H9 (cell line): ENCODE measurements at regions not wholly inside any gene's neighbourhood (a gene's known extent, or its start where the extent isn't known, plus 50 kb on each side); places are given as distances from the start of the nearest gene placed in this dataset.
"Not testable (repeated sequence)": the region's sequence is repeated elsewhere in the genome, so short reads cannot be mapped to it uniquely, and the experiment has no call there.

Experiments
- DNase-seq: peaks from one replicate; pipeline ENCODE4 v3.0.0-alpha.2; 2017
- H2AFZ ChIP-seq: one replicate; pipeline ENCODE4 v1.6.1; 2013; ENCODE audit warnings: mild to moderate bottlenecking, low read length, control low read depth, moderate library complexity
- H2AK5ac ChIP-seq: 2 replicates; pipeline ENCODE4 v1.6.1; 2013; ENCODE audit warnings: low read length, control low read depth, mixed read lengths; ENCODE audit not compliant: insufficient read length
- H2BK120ac ChIP-seq: one replicate; pipeline ENCODE4 v1.6.1; 2013; ENCODE audit warnings: low read depth, mild to moderate bottlenecking, low read length, control low read depth, inconsistent platforms; ENCODE audit not compliant: poor library complexity, severe bottlenecking
- H2BK12ac ChIP-seq: 2 replicates; pipeline ENCODE4 v1.6.1; 2013; ENCODE audit warnings: low read length, control low read depth, mixed read lengths, low read depth; ENCODE audit not compliant: insufficient read length
- H2BK15ac ChIP-seq: 2 replicates; pipeline ENCODE4 v1.6.1; 2013; ENCODE audit warnings: low read depth, low read length, control low read depth
- H2BK20ac ChIP-seq: one replicate; pipeline ENCODE4 v1.6.1; 2013; ENCODE audit warnings: low read depth, mild to moderate bottlenecking, low read length, control low read depth, inconsistent platforms; ENCODE audit not compliant: poor library complexity, severe bottlenecking
- H2BK5ac ChIP-seq: 2 replicates; pipeline ENCODE4 v1.6.1; 2013; ENCODE audit warnings: low read length, control low read depth, mixed read lengths; ENCODE audit not compliant: insufficient read length
- H3K14ac ChIP-seq: 2 replicates; pipeline ENCODE4 v1.6.1; 2013; ENCODE audit warnings: low read length, control low read depth; ENCODE audit not compliant: insufficient read depth
- H3K18ac ChIP-seq: 2 replicates; pipeline ENCODE4 v1.6.1; 2013; ENCODE audit warnings: low read depth, mild to moderate bottlenecking, mixed read lengths, low read length, control low read depth; ENCODE audit not compliant: insufficient read length
- H3K23ac ChIP-seq: 2 replicates; pipeline ENCODE4 v1.6.1; 2013; ENCODE audit warnings: low read length, control low read depth, mixed read lengths, low read depth; ENCODE audit not compliant: insufficient read length
- H3K23me2 ChIP-seq: 2 replicates; pipeline ENCODE4 v1.6.1; 2013; ENCODE audit warnings: low read depth, mild to moderate bottlenecking, mixed read lengths, low read length, control low read depth; ENCODE audit not compliant: insufficient read length, poor library complexity, severe bottlenecking
- H3K27ac ChIP-seq: 2 replicates; pipeline ENCODE4 v1.5.1; 2013; ENCODE audit warnings: low read length, control low read depth, mixed read lengths, low read depth; ENCODE audit not compliant: insufficient read length
- H3K27me3 ChIP-seq: 2 replicates; pipeline ENCODE4 v1.6.1; 2013; ENCODE audit warnings: low read length, control low read depth, inconsistent platforms; ENCODE audit not compliant: insufficient read depth
- H3K4ac ChIP-seq: 2 replicates; pipeline ENCODE4 v1.6.1; 2013; ENCODE audit warnings: low read depth, mild to moderate bottlenecking, control low read depth, inconsistent platforms, low read length, moderate library complexity
- H3K4me1 ChIP-seq: 2 replicates; pipeline ENCODE4 v1.6.1; 2013; ENCODE audit warnings: low read length, control low read depth, inconsistent platforms; ENCODE audit not compliant: insufficient read depth
- H3K4me2 ChIP-seq: 2 replicates; pipeline ENCODE4 v1.6.1; 2013; ENCODE audit warnings: low read length, control low read depth, mixed read lengths; ENCODE audit not compliant: insufficient read length, insufficient read depth
- H3K56ac ChIP-seq: 2 replicates; pipeline ENCODE4 v1.6.1; 2013; ENCODE audit warnings: low read depth, mild to moderate bottlenecking, mixed read lengths, low read length, control low read depth; ENCODE audit not compliant: insufficient read length
- H3K79me1 ChIP-seq: 2 replicates; pipeline ENCODE4 v1.6.1; 2013; ENCODE audit warnings: low read depth, mild to moderate bottlenecking, moderate library complexity, low read length, control low read depth, inconsistent platforms; ENCODE audit not compliant: insufficient read depth, poor library complexity, severe bottlenecking
- H3K79me2 ChIP-seq: 2 replicates; pipeline ENCODE4 v1.6.1; 2013; ENCODE audit warnings: low read length, control low read depth, inconsistent platforms; ENCODE audit not compliant: insufficient read depth
- H3K9ac ChIP-seq: 2 replicates; pipeline ENCODE4 v1.6.1; 2013; ENCODE audit warnings: low read length, control low read depth, mixed read lengths; ENCODE audit not compliant: insufficient read length; ENCODE audit errors: extremely low read depth
- H3K9me3 ChIP-seq: one replicate; pipeline ENCODE4 v1.6.1; 2013; ENCODE audit warnings: low read depth, low read length, inconsistent platforms; ENCODE audit not compliant: control insufficient read depth
- H3T11ph ChIP-seq: one replicate; pipeline ENCODE4 v1.6.1; 2013; ENCODE audit warnings: mild to moderate bottlenecking, low read length, control low read depth, inconsistent platforms
- H4K20me1 ChIP-seq: one replicate; pipeline ENCODE4 v1.6.1; 2013; ENCODE audit not compliant: control insufficient read depth, insufficient read length, insufficient read depth
- H4K5ac ChIP-seq: 2 replicates; pipeline ENCODE4 v1.6.1; 2013; ENCODE audit warnings: low read depth, mild to moderate bottlenecking, mixed read lengths, low read length, control low read depth; ENCODE audit not compliant: insufficient read length
- H4K8ac ChIP-seq: replicated peaks from 2 replicates; pipeline ENCODE4 v1.6.1; 2013; ENCODE audit warnings: low read length, control low read depth, mixed read lengths, low read depth; ENCODE audit not compliant: insufficient read length
- H4K91ac ChIP-seq: 2 replicates; pipeline ENCODE4 v1.6.1; 2013; ENCODE audit warnings: low read depth, mild to moderate bottlenecking, moderate library complexity, mixed read lengths, low read length, control low read depth; ENCODE audit not compliant: insufficient read length
- H3K27ac Mint-ChIP-seq, 3 experiments: 2 replicates in 2 of 3; 3 replicates in 1 of 3; pipeline ENCODE4 v1.8.0; 2020 to 2021; ENCODE audit warnings: mixed read lengths in 3 of 3, mild to moderate bottlenecking in 1 of 3, moderate library complexity in 1 of 3
- H3K27me3 Mint-ChIP-seq: 2 replicates; pipeline ENCODE4 v1.8.0; 2021; ENCODE audit warnings: low read depth, mild to moderate bottlenecking, moderate library complexity, mixed read lengths
- H3K36me3 Mint-ChIP-seq, 3 experiments: 2 replicates in 2 of 3; 3 replicates in 1 of 3; pipeline ENCODE4 v1.8.0; 2020 to 2021; ENCODE audit warnings: low read depth in 3 of 3, mixed read lengths in 3 of 3; ENCODE audit not compliant: insufficient read depth in 1 of 3
- H3K4me1 Mint-ChIP-seq, 2 experiments: 2 replicates each; pipeline ENCODE4 v1.8.0; 2020; ENCODE audit warnings: mixed read lengths in 2 of 2
- H3K4me3 Mint-ChIP-seq, 2 experiments: 2 replicates in 1 of 2; 3 replicates in 1 of 2; pipeline ENCODE4 v1.8.0; 2020 to 2021; ENCODE audit warnings: mild to moderate bottlenecking in 2 of 2, mixed read lengths in 2 of 2, moderate library complexity in 1 of 2
- H3K9me3 Mint-ChIP-seq, 2 experiments: 2 replicates in 1 of 2; 3 replicates in 1 of 2; pipeline ENCODE4 v1.8.0; 2020; ENCODE audit warnings: mild to moderate bottlenecking in 2 of 2, mixed read lengths in 2 of 2, moderate library complexity in 1 of 2
- WGBS: extraction: QIAGEN DNeasy Blood & Tissue Kit; methylation state at CpG from one replicate; pipeline ENCODE4 v1.1.7; 2013; ENCODE audit warnings: missing lambda C conversion rate, low lambda C conversion rate, mixed read lengths; ENCODE audit not compliant: insufficient read length; ENCODE audit errors: extremely low coverage; 5-methylcytosine and 5-hydroxymethylcytosine counted together
- TF ChIP-seq, protein P1 (sequence below): fragments of 200-600 bp; sonication (generic); conservative IDR thresholded peaks from 3 replicates; pipeline ENCODE4 v1.8.0; 2021; ENCODE audit warnings: antibody characterized with exemption, mild to moderate bottlenecking

DNA sequence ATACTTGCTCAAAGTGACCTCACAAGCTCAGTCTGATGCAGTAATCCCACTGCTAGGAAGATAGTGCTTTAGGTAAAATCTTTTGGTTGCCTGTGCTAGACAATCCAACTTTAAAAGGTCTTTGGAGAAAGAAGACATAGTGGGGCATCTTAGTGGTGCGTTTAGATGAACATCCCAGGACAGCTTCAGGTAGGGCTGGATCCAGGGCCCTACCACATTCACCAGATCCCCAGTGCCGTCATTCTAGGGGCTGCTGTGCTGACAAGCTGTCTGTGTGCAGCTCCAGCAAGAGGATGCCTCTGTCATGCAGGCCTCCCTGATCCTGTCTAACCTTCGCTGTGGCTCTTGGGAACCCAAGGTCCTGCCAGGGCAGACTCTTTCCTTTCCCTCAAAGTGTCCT is 100.7 kb upstream of the EIF5 start:
- Histone ChIP-seq H2AK5ac (no peak overlapping the region), H2BK12ac (no peak overlapping the region), H2BK120ac (no peak overlapping the region), H3K79me2 (no peaks in the 10 kb centered on the region), H3K79me1 (no peaks in the 10 kb centered on the region), H3K14ac (no peak overlapping the region; the same call in 1 of the 2 replicates), H3K27me3 (no peaks in the 10 kb centered on the region), H3K27ac (no peak overlapping the region), H3K23me2 (no peaks in the 10 kb centered on the region), H3T11ph (no peak overlapping the region), H3K9me3 (no peaks in the 10 kb centered on the region), H2BK15ac (no peak overlapping the region), H4K20me1 (no peaks in the 10 kb centered on the region), H3K4me1 (no peaks in the 10 kb centered on the region), H2BK20ac (no peak overlapping the region), H4K5ac (no peak overlapping the region), H4K91ac (no peak overlapping the region), H3K18ac (no peak overlapping the region), H3K4me2 (no peak overlapping the region), H3K23ac (no peak overlapping the region), H4K8ac (no peak overlapping the region), H3K9ac (no peak overlapping the region), H3K56ac (no peak overlapping the region), H2AFZ (no peak overlapping the region), H3K4ac (no peak overlapping the region), H2BK5ac (no peak overlapping the region)
- DNase-seq, result no peak
- no CpG with 5 or more reads among the region's 3 CpGs for WGBS
- TF ChIP-seq, protein P1, sequence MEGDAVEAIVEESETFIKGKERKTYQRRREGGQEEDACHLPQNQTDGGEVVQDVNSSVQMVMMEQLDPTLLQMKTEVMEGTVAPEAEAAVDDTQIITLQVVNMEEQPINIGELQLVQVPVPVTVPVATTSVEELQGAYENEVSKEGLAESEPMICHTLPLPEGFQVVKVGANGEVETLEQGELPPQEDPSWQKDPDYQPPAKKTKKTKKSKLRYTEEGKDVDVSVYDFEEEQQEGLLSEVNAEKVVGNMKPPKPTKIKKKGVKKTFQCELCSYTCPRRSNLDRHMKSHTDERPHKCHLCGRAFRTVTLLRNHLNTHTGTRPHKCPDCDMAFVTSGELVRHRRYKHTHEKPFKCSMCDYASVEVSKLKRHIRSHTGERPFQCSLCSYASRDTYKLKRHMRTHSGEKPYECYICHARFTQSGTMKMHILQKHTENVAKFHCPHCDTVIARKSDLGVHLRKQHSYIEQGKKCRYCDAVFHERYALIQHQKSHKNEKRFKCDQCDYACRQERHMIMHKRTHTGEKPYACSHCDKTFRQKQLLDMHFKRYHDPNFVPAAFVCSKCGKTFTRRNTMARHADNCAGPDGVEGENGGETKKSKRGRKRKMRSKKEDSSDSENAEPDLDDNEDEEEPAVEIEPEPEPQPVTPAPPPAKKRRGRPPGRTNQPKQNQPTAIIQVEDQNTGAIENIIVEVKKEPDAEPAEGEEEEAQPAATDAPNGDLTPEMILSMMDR, result no peak
- Mint-ChIP-seq H3K4me3 (no peak overlapping the region), H3K27me3 (peaks cover 9% of the 10 kb centered on the region), H3K36me3 (peaks cover 3 to 11% (median 4%) of the 10 kb centered on the region in 3 experiments; a peak in 6 of 7 replicates), H3K9me3 (peaks cover 11% of the 10 kb centered on the region in 2 experiments), H3K27ac (no peak overlapping the region), H3K4me1 (peaks cover 12 to 15% of the 10 kb centered on the region in 2 experiments)

DNA sequence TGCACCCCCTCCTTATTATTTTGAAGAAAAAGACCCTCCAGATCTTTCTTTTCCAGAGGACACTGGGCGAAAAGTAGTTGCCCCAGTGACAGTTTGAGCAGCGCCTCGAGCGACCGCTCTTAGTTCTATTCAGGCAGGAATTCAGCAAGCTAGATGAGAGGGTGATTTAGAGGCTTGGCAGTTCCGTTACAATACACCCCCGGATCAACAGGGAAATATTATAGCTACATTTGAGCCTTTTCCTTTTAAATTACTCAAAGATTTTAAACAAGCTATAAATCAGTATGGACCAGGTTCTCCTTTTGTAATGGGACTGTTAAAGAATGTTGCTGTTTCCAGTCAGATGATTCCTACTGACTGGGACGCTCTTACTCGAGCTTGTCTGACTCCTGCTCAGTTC is 99.2 kb upstream of the EIF5 start:
- H3K27me3 Mint-ChIP-seq, result peaks cover 11% of the 10 kb centered on the region
- H2AFZ ChIP-seq, H3K9ac ChIP-seq, H2BK5ac ChIP-seq, H4K5ac ChIP-seq, H2AK5ac ChIP-seq, H3K4me3 Mint-ChIP-seq, H2BK15ac ChIP-seq, H4K91ac ChIP-seq, H3K27me3 ChIP-seq, H3K27ac Mint-ChIP-seq, H3K56ac ChIP-seq, H3K9me3 ChIP-seq, H3T11ph ChIP-seq, H4K8ac ChIP-seq, H3K27ac ChIP-seq, H3K4me2 ChIP-seq, H3K79me1 ChIP-seq, H2BK12ac ChIP-seq, H3K18ac ChIP-seq, H3K23ac ChIP-seq, H3K79me2 ChIP-seq, H2BK20ac ChIP-seq, H2BK120ac ChIP-seq, DNase-seq, H4K20me1 ChIP-seq, H3K4me1 ChIP-seq, H3K14ac ChIP-seq, H3K23me2 ChIP-seq, H3K4ac ChIP-seq: not testable (repeated sequence)
- H3K36me3 Mint-ChIP-seq, result peaks cover 12 to 26% (median 18%) of the 10 kb centered on the region in 3 experiments
- H3K9me3 Mint-ChIP-seq, result peaks cover 26% of the 10 kb centered on the region in 2 experiments
- no CpG with 5 or more reads among the region's 9 CpGs for WGBS
- H3K4me1 Mint-ChIP-seq, result peaks cover 10 to 15% of the 10 kb centered on the region in 2 experiments
